Small intestine (tissue), 7 donors: ENCODE measurements at regions not wholly inside any gene's neighbourhood (a gene's known extent, or its start where the extent isn't known, plus 50 kb on each side); places are given as distances from the start of the nearest gene placed in this dataset.

Experiments used
- DNase-seq, 2 donors: peaks; one replicate each; pipeline versions ENCODE4 v3.0.0 to v3.0.0-alpha.2; 2013
- FAIRE-seq: peaks from 2 replicates; lab custom pipeline; 2012; peaks lifted over from hg19 to GRCh38; lab: Jason Lieb, UNC
- H3K27ac ChIP-seq, 3 donors: one replicate each; pipeline ENCODE4 v1.5.1; 2013; ENCODE audit warnings: low read length in 2 of 3, mild to moderate bottlenecking in 2 of 3, control low read depth in 1 of 3, inconsistent platforms in 1 of 3, low read depth in 1 of 3, moderate library complexity in 1 of 3
- H3K27me3 ChIP-seq, 3 donors: one replicate each; pipeline ENCODE4 v1.6.1; 2013; ENCODE audit warnings: low read length in 3 of 3, inconsistent platforms in 1 of 3; ENCODE audit not compliant: control insufficient read depth in 3 of 3, insufficient read depth in 3 of 3
- H3K36me3 ChIP-seq, 3 donors: one replicate each; pipeline ENCODE4 v1.6.1; 2013; ENCODE audit warnings: low read length in 3 of 3, inconsistent platforms in 1 of 3, low read depth in 1 of 3, mild to moderate bottlenecking in 1 of 3, moderate library complexity in 1 of 3; ENCODE audit not compliant: control insufficient read depth in 3 of 3, insufficient read depth in 2 of 3
- H3K4me1 ChIP-seq, 3 donors: one replicate each; pipeline ENCODE4 v1.6.1; 2013; ENCODE audit warnings: low read length in 2 of 3, inconsistent platforms in 1 of 3, low read depth in 1 of 3, mild to moderate bottlenecking in 1 of 3, moderate library complexity in 1 of 3; ENCODE audit not compliant: control insufficient read depth in 3 of 3, insufficient read depth in 2 of 3
- H3K4me3 ChIP-seq, 3 donors: one replicate each; pipeline ENCODE4 v1.5.1; 2013; ENCODE audit warnings: low read length in 3 of 3, control low read depth in 1 of 3, inconsistent platforms in 1 of 3, low read depth in 1 of 3, mild to moderate bottlenecking in 1 of 3, moderate library complexity in 1 of 3
- H3K9me3 ChIP-seq, 2 donors: one replicate each; pipeline ENCODE4 v1.6.1; 2013; ENCODE audit warnings: low read depth in 1 of 2, low read length in 1 of 2; ENCODE audit not compliant: control insufficient read depth in 2 of 2, insufficient read depth in 1 of 2
- WGBS, 3 donors: extraction: QIAGEN DNeasy Blood & Tissue Kit; methylation state at CpG; one replicate each; pipeline ENCODE4 v1.1.7; 2013; 5-methylcytosine and 5-hydroxymethylcytosine counted together
- donor health status: healthy with polysubstance abuse.
- donor health status: control.
- donor health status: control.
- donor health status: Bipolar disorder and iron deficiency.
- donor health status: healthy.

- Histone ChIP-seq H3K9me3 (no peaks in the 10 kb centered on the region), H3K4me3 (no peak overlapping the region), H3K27me3 (peaks cover 0 to 4% (median 0%) of the 10 kb centered on the region in 3 donors), H3K27ac (no peak overlapping the region), H3K36me3 (no peaks in the 10 kb centered on the region), H3K4me1 (no peaks in the 10 kb centered on the region)
- DNase-seq = no peak
- FAIRE-seq = no peak
- 64 to 71% (median 67%) methylated on average over 4 of the region's 4 CpGs for WGBS, 3 donors
Observed at GRCh38 chr21:31609081-31609480, 50.4 kb upstream of the SOD1 start.

- H3K4me1 ChIP-seq = no peaks in the 10 kb centered on the region
- H3K27me3 ChIP-seq = no peaks in the 10 kb centered on the region
- WGBS, 3 donors = 84 to 94% (median 91%) methylated on average over 4 of the region's 4 CpGs
- FAIRE-seq (no peak), DNase-seq (no peak)
- no peak overlapping the region for H3K4me3 ChIP-seq
- H3K9me3 ChIP-seq = no peaks in the 10 kb centered on the region
- H3K36me3 ChIP-seq = no peaks in the 10 kb centered on the region
- H3K27ac ChIP-seq = no peak overlapping the region
Observed at GRCh38 chr21:31607791-31608190, 51.7 kb upstream of the SOD1 start.

- WGBS, 3 donors = 84 to 88% (median 86%) methylated on average over 11 of the region's 11 CpGs
- Histone ChIP-seq H3K27me3 (no peaks in the 10 kb centered on the region), H3K36me3 (no peaks in the 10 kb centered on the region), H3K9me3 (no peaks in the 10 kb centered on the region), H3K4me3 (no peak overlapping the region), H3K4me1 (no peaks in the 10 kb centered on the region), H3K27ac (no peak overlapping the region)
- FAIRE-seq (no peak), DNase-seq (no peak)
Observed at GRCh38 chr21:31606081-31606874, 53.2 kb upstream of the SOD1 start.

- H3K4me3 ChIP-seq = no peak overlapping the region
- H3K4me1 ChIP-seq = no peaks in the 10 kb centered on the region
- no peak for FAIRE-seq
- DNase-seq = peak; percentile 63 to 74
- no peaks in the 10 kb centered on the region for H3K36me3 ChIP-seq
- H3K9me3 ChIP-seq = no peaks in the 10 kb centered on the region
- H3K27ac ChIP-seq = no peak overlapping the region
- WGBS, 3 donors = 36 to 42% (median 37%) methylated on average over 11 of the region's 11 CpGs
- H3K27me3 ChIP-seq = no peaks in the 10 kb centered on the region
Observed at GRCh38 chr21:31604591-31605190, 54.8 kb upstream of the SOD1 start.

- peaks cover 0 to 11% of the 10 kb centered on the region in 2 donors for H3K9me3 ChIP-seq
- WGBS, 3 donors = 79 to 91% (median 80%) methylated on average over 5 of the region's 5 CpGs
- peaks cover 0 to 2% (median 0%) of the 10 kb centered on the region in 3 donors for H3K27me3 ChIP-seq
- no peak overlapping the region for H3K27ac ChIP-seq
- no peaks in the 10 kb centered on the region for H3K36me3 ChIP-seq
- H3K4me1 ChIP-seq = no peaks in the 10 kb centered on the region
- no peak overlapping the region for H3K4me3 ChIP-seq
- FAIRE-seq (no peak), DNase-seq (no peak)
Observed at GRCh38 chr21:31599563-31599962, 59.9 kb upstream of the SOD1 start.

GRCh38 chr21:31599013-31599412 lies 60.5 kb upstream of the SOD1 start:
- Histone ChIP-seq H3K36me3 (no peaks in the 10 kb centered on the region), H3K27me3 (peaks cover 0 to 2% (median 0%) of the 10 kb centered on the region in 3 donors), H3K27ac (no peak overlapping the region), H3K9me3 (peaks cover 0 to 11% of the 10 kb centered on the region in 2 donors), H3K4me3 (no peak overlapping the region), H3K4me1 (no peaks in the 10 kb centered on the region)
- WGBS, 3 donors = 46 to 59% (median 51%) methylated on average over 3 of the region's 3 CpGs
- DNase-seq = no peak
- no peak for FAIRE-seq

- no peak for FAIRE-seq
- Histone ChIP-seq H3K27ac (no peak overlapping the region), H3K36me3 (no peaks in the 10 kb centered on the region), H3K4me3 (no peak overlapping the region), H3K9me3 (peaks cover 0 to 11% of the 10 kb centered on the region in 2 donors), H3K4me1 (no peaks in the 10 kb centered on the region), H3K27me3 (peaks cover 0 to 2% (median 0%) of the 10 kb centered on the region in 3 donors)
- DNase-seq = no peak
- WGBS, 3 donors = 82 to 86% (median 85%) methylated on average over 14 of the region's 14 CpGs
Observed at GRCh38 chr21:31597683-31598082, 61.8 kb upstream of the SOD1 start.

GRCh38 chr21:31596055-31596454 lies 63.4 kb upstream of the SOD1 start:
- Histone ChIP-seq H3K27ac (no peak overlapping the region), H3K4me3 (no peak overlapping the region), H3K9me3 (peaks cover 0 to 11% of the 10 kb centered on the region in 2 donors), H3K36me3 (no peaks in the 10 kb centered on the region), H3K27me3 (peaks cover 0 to 2% (median 0%) of the 10 kb centered on the region in 3 donors), H3K4me1 (no peaks in the 10 kb centered on the region)
- WGBS, 3 donors = 87 to 95% (median 93%) methylated on average over 8 of the region's 8 CpGs
- no peak for FAIRE-seq
- no peak for DNase-seq
